HFF-Myc (cell line): ENCODE measurements at regions not wholly inside any gene's neighbourhood (a gene's known extent, or its start where the extent isn't known, plus 50 kb on each side); places are given as distances from the start of the nearest gene placed in this dataset.

Source experiments
- DNase-seq: peaks from one replicate; pipeline ENCODE4 v3.0.0-alpha.2; 2011; ENCODE audit warnings: low read depth; ENCODE audit errors: extremely low read depth
- H3K4me3 ChIP-seq: replicated peaks from 2 replicates; pipeline ENCODE4 v1.5.1; 2011; ENCODE audit warnings: low read depth, mild to moderate bottlenecking, control low read depth, low read length
- TF ChIP-seq, protein P1 (sequence below): IDR thresholded peaks from 2 replicates; pipeline ENCODE4 v1.5.1; 2012; ENCODE audit warnings: mild to moderate bottlenecking, low read depth, low read length, control low read depth; ENCODE audit errors: missing control alignments

DNA sequence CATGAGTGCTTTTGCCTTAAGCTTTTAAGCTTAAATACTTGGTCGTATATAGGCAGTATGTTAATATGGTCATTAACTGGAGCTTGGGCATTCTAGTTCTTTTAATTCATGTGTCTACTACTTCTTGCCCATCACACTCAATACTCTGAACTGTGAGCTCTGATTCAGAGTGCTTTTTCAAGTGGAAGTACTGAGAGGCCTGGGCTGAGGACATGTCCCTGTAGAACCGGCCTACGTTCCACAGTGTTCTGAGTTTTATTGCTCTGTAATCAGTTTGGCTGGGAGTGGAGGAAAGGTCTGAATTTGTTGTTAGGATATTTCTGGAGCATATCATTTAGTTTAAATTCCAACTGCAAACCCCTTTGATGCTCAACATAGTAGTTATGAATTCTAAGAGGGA lies 1744.8 kb upstream of the MIR17HG start:
- H3K4me3 ChIP-seq = no peak overlapping the region
- TF ChIP-seq, protein P1, sequence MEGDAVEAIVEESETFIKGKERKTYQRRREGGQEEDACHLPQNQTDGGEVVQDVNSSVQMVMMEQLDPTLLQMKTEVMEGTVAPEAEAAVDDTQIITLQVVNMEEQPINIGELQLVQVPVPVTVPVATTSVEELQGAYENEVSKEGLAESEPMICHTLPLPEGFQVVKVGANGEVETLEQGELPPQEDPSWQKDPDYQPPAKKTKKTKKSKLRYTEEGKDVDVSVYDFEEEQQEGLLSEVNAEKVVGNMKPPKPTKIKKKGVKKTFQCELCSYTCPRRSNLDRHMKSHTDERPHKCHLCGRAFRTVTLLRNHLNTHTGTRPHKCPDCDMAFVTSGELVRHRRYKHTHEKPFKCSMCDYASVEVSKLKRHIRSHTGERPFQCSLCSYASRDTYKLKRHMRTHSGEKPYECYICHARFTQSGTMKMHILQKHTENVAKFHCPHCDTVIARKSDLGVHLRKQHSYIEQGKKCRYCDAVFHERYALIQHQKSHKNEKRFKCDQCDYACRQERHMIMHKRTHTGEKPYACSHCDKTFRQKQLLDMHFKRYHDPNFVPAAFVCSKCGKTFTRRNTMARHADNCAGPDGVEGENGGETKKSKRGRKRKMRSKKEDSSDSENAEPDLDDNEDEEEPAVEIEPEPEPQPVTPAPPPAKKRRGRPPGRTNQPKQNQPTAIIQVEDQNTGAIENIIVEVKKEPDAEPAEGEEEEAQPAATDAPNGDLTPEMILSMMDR = no peak
- DNase-seq = no peak

- no peak for DNase-seq
- TF ChIP-seq, protein P1 = no peak
- H3K4me3 ChIP-seq = no peak overlapping the region
Observed at GRCh38 chr13:89603187-89603586, 1744.3 kb upstream of the MIR17HG start.

- TF ChIP-seq, protein P1 = no peak
- DNase-seq = no peak
- H3K4me3 ChIP-seq = no peak overlapping the region
Observed at GRCh38 chr13:89609318-89609717, 1738.2 kb upstream of the MIR17HG start.

DNA sequence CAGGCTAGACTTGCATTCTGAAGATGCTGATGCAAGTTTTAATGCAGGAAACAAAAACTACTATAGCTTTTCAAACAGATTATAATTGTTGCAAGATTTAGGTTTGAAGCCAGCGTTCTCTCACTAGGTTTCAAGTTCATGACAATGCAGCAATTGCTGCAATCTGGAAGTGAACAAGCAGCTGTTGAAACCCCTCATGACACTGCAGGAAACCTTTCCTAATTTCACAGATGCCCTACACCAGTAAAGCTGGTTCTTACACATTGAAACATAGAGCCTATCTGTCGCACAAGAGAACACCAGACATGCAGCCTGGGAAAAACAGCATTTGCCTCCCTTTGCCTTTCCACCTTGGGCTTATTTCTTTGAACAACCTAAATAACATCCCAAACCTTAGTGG lies 1737.2 kb upstream of the MIR17HG start:
- DNase-seq = no peak
- TF ChIP-seq, protein P1 = no peak

GRCh38 chr13:89610881-89611280 lies 1736.6 kb upstream of the MIR17HG start:
- DNase-seq = no peak
- TF ChIP-seq, protein P1 = no peak
- H3K4me3 ChIP-seq = no peak overlapping the region

More for the DNA sequence above, 1737.2 kb upstream of the MIR17HG start:
- H3K4me3 ChIP-seq = no peak overlapping the region

DNA sequence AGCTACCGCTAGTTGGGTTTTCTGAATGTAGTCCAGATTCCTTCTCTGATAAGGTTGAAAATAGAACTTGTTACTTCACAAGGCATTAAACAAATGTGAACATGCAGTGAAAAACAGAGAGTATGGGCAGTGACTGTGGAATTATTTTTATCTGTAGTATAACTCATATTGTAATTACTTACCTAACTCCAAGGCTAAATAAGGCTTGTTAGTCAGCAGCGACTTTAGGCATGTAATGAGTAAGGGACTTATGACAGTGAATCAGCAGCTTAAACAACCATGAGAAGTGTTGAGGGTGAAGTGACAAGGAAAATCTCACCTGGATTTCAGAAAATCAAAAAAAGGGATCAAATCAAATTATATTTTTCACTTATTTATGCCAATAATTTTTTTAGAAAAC lies 1719.5 kb upstream of the MIR17HG start:
- no peak overlapping the region for H3K4me3 ChIP-seq
- DNase-seq = no peak
- TF ChIP-seq, protein P1 = no peak

DNA sequence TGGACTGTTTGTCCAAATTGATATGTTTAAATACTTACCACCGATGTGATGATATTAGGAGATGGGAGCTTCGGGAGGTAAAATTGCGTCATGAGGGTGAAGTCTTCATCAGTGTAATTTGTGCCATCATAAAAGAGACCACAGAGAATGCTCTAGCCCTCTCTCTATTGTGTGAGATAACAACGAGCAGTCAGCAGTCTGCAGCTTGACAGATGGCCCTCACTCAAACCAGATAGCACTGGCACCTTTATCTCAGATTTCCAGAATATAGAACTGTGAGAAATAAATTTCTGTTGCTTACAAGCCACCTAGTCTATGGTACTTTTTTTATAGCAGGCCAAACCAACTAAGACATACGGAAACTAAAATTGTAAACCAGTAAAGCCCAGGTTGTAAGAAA lies 1718.9 kb upstream of the MIR17HG start:
- no peak for DNase-seq
- no peak overlapping the region for H3K4me3 ChIP-seq
- TF ChIP-seq, protein P1 = no peak
